ENCODE measurements at regions not wholly inside any gene's neighbourhood (a gene's known extent, or its start where the extent isn't known, plus 50 kb on each side); places are given as distances from the start of the nearest gene placed in this dataset.

DNA sequence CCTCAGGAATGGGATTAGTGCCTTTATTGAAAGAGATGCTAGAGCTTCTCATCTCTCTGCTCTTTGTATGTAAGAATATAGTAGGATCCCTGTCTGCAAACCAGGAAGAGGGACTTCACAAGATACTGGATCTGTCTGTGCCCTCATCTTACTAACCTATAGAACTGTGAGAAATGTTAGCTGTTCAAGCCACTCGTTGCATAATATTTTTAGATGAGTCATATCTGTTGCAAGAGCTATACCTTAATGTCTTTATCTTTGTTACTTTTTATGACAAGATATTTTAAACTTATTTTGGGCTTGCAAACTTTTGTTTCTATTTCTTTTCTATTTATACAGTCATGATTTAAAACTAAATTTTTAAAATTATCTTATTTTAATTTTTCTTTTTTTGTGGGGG is 1296.8 kb upstream of the CDH6 start:
- no peaks in the 10 kb centered on the region for H3K27me3 ChIP-seq (ENCODE audit: control insufficient read depth, low read length)

DNA sequence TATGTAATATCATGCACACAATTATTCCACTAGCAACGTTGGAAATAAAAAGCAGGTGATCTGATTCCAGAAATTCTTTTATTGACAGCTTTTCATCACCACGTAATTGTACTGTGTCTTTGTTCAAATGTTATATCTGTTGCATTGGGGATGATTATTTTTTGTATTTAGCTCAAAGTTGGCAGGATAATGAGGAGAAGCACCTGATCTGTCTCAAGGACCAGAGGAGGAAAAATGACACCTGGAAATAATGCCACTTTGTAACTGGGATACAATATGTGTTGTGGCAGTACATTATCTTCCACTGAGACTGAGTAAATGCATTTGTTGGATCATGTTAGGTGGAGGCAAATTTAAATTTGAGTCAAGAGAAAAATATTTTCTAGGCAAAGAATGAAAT is 1298.8 kb upstream of the CDH6 start:
- Histone ChIP-seq H3F3A (ENCODE audit: control insufficient read depth, insufficient read depth) (no peaks in the 10 kb centered on the region), H3K9me2 (replicated peaks; ENCODE audit: control insufficient read depth, low read length) (no peaks in the 10 kb centered on the region), H3K27me3 (ENCODE audit: control insufficient read depth, low read length) (no peaks in the 10 kb centered on the region), H3K4me3 (ENCODE audit: low read length) (no peak overlapping the region), H3K9me3 (ENCODE audit: control insufficient read depth, insufficient read depth, low read length) (no peaks in the 10 kb centered on the region), H3K79me2 (ENCODE audit: control insufficient read depth, low read length) (no peaks in the 10 kb centered on the region), H3K27ac (ENCODE audit: low read depth, low read length) (no peak overlapping the region), H3K4me2 (ENCODE audit: low read length) (no peak overlapping the region), H3K4me1 (ENCODE audit: control insufficient read depth, low read length) (no peaks in the 10 kb centered on the region), H4K20me1 (ENCODE audit: control insufficient read depth, insufficient read depth, low read depth, low read length) (no peaks in the 10 kb centered on the region), H3K36me3 (ENCODE audit: control insufficient read depth, low read length) (no peaks in the 10 kb centered on the region)
- no peak for TF ChIP-seq EZH2phosphoT487 (IDR thresholded peaks at IDR 0.05; ENCODE audit: borderline replicate concordance, low read length)
- TF ChIP-seq, protein P1, sequence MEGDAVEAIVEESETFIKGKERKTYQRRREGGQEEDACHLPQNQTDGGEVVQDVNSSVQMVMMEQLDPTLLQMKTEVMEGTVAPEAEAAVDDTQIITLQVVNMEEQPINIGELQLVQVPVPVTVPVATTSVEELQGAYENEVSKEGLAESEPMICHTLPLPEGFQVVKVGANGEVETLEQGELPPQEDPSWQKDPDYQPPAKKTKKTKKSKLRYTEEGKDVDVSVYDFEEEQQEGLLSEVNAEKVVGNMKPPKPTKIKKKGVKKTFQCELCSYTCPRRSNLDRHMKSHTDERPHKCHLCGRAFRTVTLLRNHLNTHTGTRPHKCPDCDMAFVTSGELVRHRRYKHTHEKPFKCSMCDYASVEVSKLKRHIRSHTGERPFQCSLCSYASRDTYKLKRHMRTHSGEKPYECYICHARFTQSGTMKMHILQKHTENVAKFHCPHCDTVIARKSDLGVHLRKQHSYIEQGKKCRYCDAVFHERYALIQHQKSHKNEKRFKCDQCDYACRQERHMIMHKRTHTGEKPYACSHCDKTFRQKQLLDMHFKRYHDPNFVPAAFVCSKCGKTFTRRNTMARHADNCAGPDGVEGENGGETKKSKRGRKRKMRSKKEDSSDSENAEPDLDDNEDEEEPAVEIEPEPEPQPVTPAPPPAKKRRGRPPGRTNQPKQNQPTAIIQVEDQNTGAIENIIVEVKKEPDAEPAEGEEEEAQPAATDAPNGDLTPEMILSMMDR (IDR thresholded peaks at IDR 0.05; ENCODE audit: low read depth, low read length, poor library complexity, severe bottlenecking), result no peak

More for the DNA sequence above, 1296.8 kb upstream of the CDH6 start:
- Histone ChIP-seq H3K27ac (ENCODE audit: low read depth, low read length) (no peak overlapping the region), H3K79me2 (ENCODE audit: control insufficient read depth, low read length) (no peaks in the 10 kb centered on the region), H3F3A (ENCODE audit: control insufficient read depth, insufficient read depth) (no peaks in the 10 kb centered on the region), H3K9me3 (ENCODE audit: control insufficient read depth, insufficient read depth, low read length) (no peaks in the 10 kb centered on the region), H4K20me1 (ENCODE audit: control insufficient read depth, insufficient read depth, low read depth, low read length) (no peaks in the 10 kb centered on the region), H3K4me1 (ENCODE audit: control insufficient read depth, low read length) (no peaks in the 10 kb centered on the region), H3K9me2 (replicated peaks; ENCODE audit: control insufficient read depth, low read length) (no peaks in the 10 kb centered on the region), H3K4me2 (ENCODE audit: low read length) (no peak overlapping the region), H3K36me3 (ENCODE audit: control insufficient read depth, low read length) (no peaks in the 10 kb centered on the region), H3K4me3 (ENCODE audit: low read length) (no peak overlapping the region)
- no peak for TF ChIP-seq EZH2phosphoT487 (IDR thresholded peaks at IDR 0.05; ENCODE audit: borderline replicate concordance, low read length)
- TF ChIP-seq, protein P1 (IDR thresholded peaks at IDR 0.05; ENCODE audit: low read depth, low read length, poor library complexity, severe bottlenecking), result no peak

DNA sequence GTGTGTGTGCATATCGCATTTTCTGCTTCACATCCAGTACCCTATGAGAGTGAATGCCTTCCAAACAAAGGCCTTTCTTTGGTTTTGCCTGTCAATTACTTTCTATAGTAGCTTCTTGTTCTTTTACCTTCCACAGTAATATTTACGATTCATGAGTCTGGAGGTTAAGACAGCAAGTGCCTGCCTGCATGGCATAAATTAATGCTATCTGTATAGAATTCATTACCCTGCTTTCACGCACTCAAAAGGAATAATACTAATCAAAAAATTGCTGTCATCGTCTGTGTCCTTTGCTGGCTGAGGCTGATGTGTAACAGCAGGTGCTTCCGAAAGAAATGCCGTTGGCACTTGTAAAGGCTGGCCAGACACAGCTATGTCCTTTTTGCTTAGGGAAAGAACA is 1304.4 kb upstream of the CDH6 start:
- Histone ChIP-seq H4K20me1 (ENCODE audit: control insufficient read depth, insufficient read depth, low read depth, low read length) (no peaks in the 10 kb centered on the region), H3K27ac (ENCODE audit: low read depth, low read length) (no peak overlapping the region), H3K4me2 (ENCODE audit: low read length) (no peak overlapping the region), H3K4me3 (ENCODE audit: low read length) (no peak overlapping the region), H3K36me3 (ENCODE audit: control insufficient read depth, low read length) (no peaks in the 10 kb centered on the region), H3F3A (ENCODE audit: control insufficient read depth, insufficient read depth) (no peaks in the 10 kb centered on the region), H3K27me3 (ENCODE audit: control insufficient read depth, low read length) (no peaks in the 10 kb centered on the region), H3K9me2 (replicated peaks; ENCODE audit: control insufficient read depth, low read length) (no peaks in the 10 kb centered on the region), H3K79me2 (ENCODE audit: control insufficient read depth, low read length) (no peaks in the 10 kb centered on the region), H3K4me1 (ENCODE audit: control insufficient read depth, low read length) (no peaks in the 10 kb centered on the region), H3K9me3 (ENCODE audit: control insufficient read depth, insufficient read depth, low read length) (no peaks in the 10 kb centered on the region)
- no peak for TF ChIP-seq EZH2phosphoT487 (IDR thresholded peaks at IDR 0.05; ENCODE audit: borderline replicate concordance, low read length)
- TF ChIP-seq, protein P1 (IDR thresholded peaks at IDR 0.05; ENCODE audit: low read depth, low read length, poor library complexity, severe bottlenecking), result no peak

DNA sequence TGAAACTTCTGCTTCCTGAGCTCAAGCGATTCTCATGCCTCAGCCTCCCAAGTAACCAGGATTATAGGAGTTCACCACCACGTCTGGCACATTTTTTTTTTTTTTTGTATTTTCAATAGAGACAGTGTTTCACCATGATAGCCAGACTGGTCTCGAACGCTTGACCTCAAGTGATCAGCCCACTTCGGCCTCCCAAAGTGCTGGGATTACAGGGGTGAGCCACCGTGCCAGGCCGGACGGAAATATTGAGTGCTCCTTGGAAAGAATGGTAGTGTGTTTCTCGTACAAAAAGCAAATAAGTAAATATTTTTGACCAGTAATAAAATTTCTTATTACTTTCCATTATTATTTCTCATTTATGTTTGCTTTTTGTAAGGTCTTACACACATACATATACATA is 1307.9 kb upstream of the CDH6 start:
- H3F3A ChIP-seq (ENCODE audit: control insufficient read depth, insufficient read depth), result no peaks in the 10 kb centered on the region
- no peaks in the 10 kb centered on the region for H3K36me3 ChIP-seq (ENCODE audit: control insufficient read depth, low read length)
- H3K9me2 ChIP-seq (replicated peaks; ENCODE audit: control insufficient read depth, low read length), result no peaks in the 10 kb centered on the region
- H3K27me3 ChIP-seq (ENCODE audit: control insufficient read depth, low read length), result no peaks in the 10 kb centered on the region
- no peaks in the 10 kb centered on the region for H4K20me1 ChIP-seq (ENCODE audit: control insufficient read depth, insufficient read depth, low read depth, low read length)
- no peak overlapping the region for H3K4me3 ChIP-seq (ENCODE audit: low read length)
- H3K9me3 ChIP-seq (ENCODE audit: control insufficient read depth, insufficient read depth, low read length), result no peaks in the 10 kb centered on the region
- no peak overlapping the region for H3K27ac ChIP-seq (ENCODE audit: low read depth, low read length)
- no peak overlapping the region for H3K4me2 ChIP-seq (ENCODE audit: low read length)
- TF ChIP-seq, protein P1 (IDR thresholded peaks at IDR 0.05; ENCODE audit: low read depth, low read length, poor library complexity, severe bottlenecking), result no peak
- no peak for TF ChIP-seq EZH2phosphoT487 (IDR thresholded peaks at IDR 0.05; ENCODE audit: borderline replicate concordance, low read length)
- H3K79me2 ChIP-seq (ENCODE audit: control insufficient read depth, low read length), result no peaks in the 10 kb centered on the region
- H3K4me1 ChIP-seq (ENCODE audit: control insufficient read depth, low read length), result no peaks in the 10 kb centered on the region
